Pancreas (tissue), 10 donors: ENCODE measurements at regions not wholly inside any gene's neighbourhood (a gene's known extent, or its start where the extent isn't known, plus 50 kb on each side); places are given as distances from the start of the nearest gene placed in this dataset.
A peak's percentile ranks its signal among the peaks of the same experiment; 100 is the strongest.

Experiments used
- ATAC-seq, 4 donors: fragments of 200-7000 bp; cut with Tn5 transposase; one replicate each; pipeline versions ENCODE4 v1.8.0 to v1.9.1; 2020; ENCODE audit warnings: mild to moderate bottlenecking in 4 of 4, moderate library complexity in 4 of 4
- DNase-seq, 6 donors: peaks; one replicate each; pipeline ENCODE4 v3.0.0-alpha.2; 2020
- FAIRE-seq: peaks from 2 replicates; lab custom pipeline; 2012; peaks lifted over from hg19 to GRCh38; lab: Jason Lieb, UNC
- H3K27ac ChIP-seq, 4 donors: fragments of 200-600 bp; sonication (generic); 1 replicate in 3 of 4; 2 replicates in 1 of 4; pipeline versions ENCODE4 v1.5.0 to v1.8.0; 2020
- H3K27me3 ChIP-seq, 4 donors: fragments of 200-600 bp; one replicate each; pipeline ENCODE4 v1.8.0; 2021
- H3K36me3 ChIP-seq, 3 donors: fragments of 200-600 bp; sonication (generic) in 1 of 3; one replicate each; pipeline versions ENCODE4 v1.5.0 to v1.8.0; 2020 to 2021
- H3K4me1 ChIP-seq, 3 donors: fragments of 200-600 bp; one replicate each; pipeline ENCODE4 v1.8.0; 2021
- H3K4me3 ChIP-seq, 4 donors: fragments of 200-600 bp; sonication (generic) in 2 of 4; one replicate each; pipeline versions ENCODE4 v1.5.0 to v1.8.0; 2020 to 2021
- H3K9me3 ChIP-seq, 4 donors: fragments of 200-600 bp; one replicate each; pipeline ENCODE4 v1.8.0; 2021
- WGBS, 2 donors: extraction: QIAGEN DNeasy Blood & Tissue Kit; methylation state at CpG; one replicate each; pipeline ENCODE4 v1.1.7; 2013; 5-methylcytosine and 5-hydroxymethylcytosine counted together
- intact Hi-C, 3 donors: fragments of 100-400 bp; cut with DNase I; formaldehyde crosslinking; loops; one replicate each; pipeline versions ENCODE4 v1.11.1 to v1.14.2; 2022
- TF ChIP-seq, protein P1 (sequence below), 4 donors: fragments of 200-600 bp; sonication (generic) in 3 of 4; IDR thresholded peaks; one replicate each; pipeline versions ENCODE4 v1.5.0 to v1.8.0; 2021; ENCODE audit warnings: antibody characterized with exemption in 4 of 4
- donor health status: healthy with polysubstance abuse.
- donor health status: DM: no; HTN: no; CAD: no; lungs with moderate emphysema.
- donor health status: DM: no; HTN: no; CAD: no.
- donor health status: control.
- donor health status: control.
- donor health status: Bipolar disorder and iron deficiency.
- donor health status: DM: yes; HTN: yes; CAD: no.
- donor health status: DM: no; HTN: no; CAD: no.
- donor health status: DM: no; HTN: no; CAD: no.
- donor health status: DM: yes; HTN: yes; CAD: no.

DNA sequence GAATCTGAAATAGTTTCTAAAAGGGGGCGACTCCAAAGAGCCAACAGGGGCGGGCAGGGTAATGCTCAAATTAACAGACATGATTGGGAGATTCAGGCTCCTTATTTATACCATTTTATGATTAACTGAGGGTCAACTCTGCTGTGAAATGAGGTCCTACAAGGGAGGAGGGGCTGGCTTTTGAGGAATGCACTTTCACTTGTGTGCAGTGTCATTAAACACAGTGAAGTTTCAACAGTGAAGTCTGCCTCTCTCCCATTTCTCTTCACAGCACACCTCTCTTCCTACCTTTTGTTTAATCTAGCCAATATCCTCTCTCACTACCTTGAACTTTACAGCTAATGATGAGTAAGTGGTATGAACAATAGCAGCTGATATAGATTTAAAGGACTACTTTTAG, 557.3 kb upstream of the CITED2 start:
- DNase-seq, result no peak
- H3K36me3 ChIP-seq, result no peaks in the 10 kb centered on the region
- ATAC-seq, result no peak
- FAIRE-seq, result no peak
- H3K27ac ChIP-seq, result no peak overlapping the region
- TF ChIP-seq, protein P1, sequence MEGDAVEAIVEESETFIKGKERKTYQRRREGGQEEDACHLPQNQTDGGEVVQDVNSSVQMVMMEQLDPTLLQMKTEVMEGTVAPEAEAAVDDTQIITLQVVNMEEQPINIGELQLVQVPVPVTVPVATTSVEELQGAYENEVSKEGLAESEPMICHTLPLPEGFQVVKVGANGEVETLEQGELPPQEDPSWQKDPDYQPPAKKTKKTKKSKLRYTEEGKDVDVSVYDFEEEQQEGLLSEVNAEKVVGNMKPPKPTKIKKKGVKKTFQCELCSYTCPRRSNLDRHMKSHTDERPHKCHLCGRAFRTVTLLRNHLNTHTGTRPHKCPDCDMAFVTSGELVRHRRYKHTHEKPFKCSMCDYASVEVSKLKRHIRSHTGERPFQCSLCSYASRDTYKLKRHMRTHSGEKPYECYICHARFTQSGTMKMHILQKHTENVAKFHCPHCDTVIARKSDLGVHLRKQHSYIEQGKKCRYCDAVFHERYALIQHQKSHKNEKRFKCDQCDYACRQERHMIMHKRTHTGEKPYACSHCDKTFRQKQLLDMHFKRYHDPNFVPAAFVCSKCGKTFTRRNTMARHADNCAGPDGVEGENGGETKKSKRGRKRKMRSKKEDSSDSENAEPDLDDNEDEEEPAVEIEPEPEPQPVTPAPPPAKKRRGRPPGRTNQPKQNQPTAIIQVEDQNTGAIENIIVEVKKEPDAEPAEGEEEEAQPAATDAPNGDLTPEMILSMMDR (IDR thresholded peaks at IDR 0.05), result no peak
- WGBS, 2 donors, result 78 to 94% methylated on average over 2 of the region's 2 CpGs
- H3K27me3 ChIP-seq, result no peaks in the 10 kb centered on the region
- no peak overlapping the region for H3K4me3 ChIP-seq
- H3K4me1 ChIP-seq, result no peaks in the 10 kb centered on the region
- intact Hi-C loops, result no loop called here
- no peaks in the 10 kb centered on the region for H3K9me3 ChIP-seq

GRCh38 chr6:139927742-139928305, 553.4 kb upstream of the CITED2 start:
- no peak overlapping the region for H3K4me3 ChIP-seq
- ATAC-seq, result no peak
- FAIRE-seq, result no peak
- no peaks in the 10 kb centered on the region for H3K36me3 ChIP-seq
- DNase-seq, result no peak
- TF ChIP-seq, protein P1 (IDR thresholded peaks at IDR 0.05), result no peak
- no peaks in the 10 kb centered on the region for H3K27me3 ChIP-seq
- no peaks in the 10 kb centered on the region for H3K4me1 ChIP-seq
- no peaks in the 10 kb centered on the region for H3K9me3 ChIP-seq
- no peak overlapping the region for H3K27ac ChIP-seq
- WGBS, 2 donors, result 54 to 64% methylated on average over 1 of the region's 1 CpG
- intact Hi-C loops, result no loop called here

GRCh38 chr6:139927236-139927635, 552.8 kb upstream of the CITED2 start:
- intact Hi-C loops, result no loop called here
- DNase-seq, result no peak

GRCh38 chr6:139926711-139927110, 552.3 kb upstream of the CITED2 start:
- Histone ChIP-seq H3K4me1 (no peaks in the 10 kb centered on the region), H3K27me3 (no peaks in the 10 kb centered on the region), H3K9me3 (no peaks in the 10 kb centered on the region), H3K27ac (no peak overlapping the region), H3K36me3 (no peaks in the 10 kb centered on the region), H3K4me3 (no peak overlapping the region)
- TF ChIP-seq, protein P1 (IDR thresholded peaks at IDR 0.05), result no peak
- 63 to 69% methylated on average over 3 of the region's 3 CpGs for WGBS, 2 donors
- DNase-seq (no peak), ATAC-seq (peak in 1 of 4 donors; percentile 20), FAIRE-seq (no peak)
- intact Hi-C loops, result no loop called here

More at GRCh38 chr6:139927236-139927635, 552.8 kb upstream of the CITED2 start:
- Histone ChIP-seq H3K36me3 (no peaks in the 10 kb centered on the region), H3K4me3 (no peak overlapping the region), H3K9me3 (no peaks in the 10 kb centered on the region), H3K27me3 (no peaks in the 10 kb centered on the region), H3K27ac (no peak overlapping the region), H3K4me1 (no peaks in the 10 kb centered on the region)
- no peak for FAIRE-seq
- 76 to 77% methylated on average over 2 of the region's 2 CpGs for WGBS, 2 donors
- peak in 3 of 4 donors; percentile 39 to 50 (median 47) for ATAC-seq
- TF ChIP-seq, protein P1 (IDR thresholded peaks at IDR 0.05), result no peak

- TF ChIP-seq, protein P1 (IDR thresholded peaks at IDR 0.05), result no peak
- intact Hi-C loops, result no loop called here
- Histone ChIP-seq H3K36me3 (no peaks in the 10 kb centered on the region), H3K4me1 (no peaks in the 10 kb centered on the region), H3K27me3 (no peaks in the 10 kb centered on the region), H3K27ac (no peak overlapping the region), H3K9me3 (no peaks in the 10 kb centered on the region), H3K4me3 (no peak overlapping the region)
- 66 to 68% methylated on average over 11 of the region's 11 CpGs for WGBS, 2 donors
- ATAC-seq (peak in 3 of 4 donors; percentile 44 to 65 (median 46)), FAIRE-seq (no peak), DNase-seq (no peak)
Measured at GRCh38 chr6:139925894-139926641, 551.6 kb upstream of the CITED2 start.
